ENCODE measurements at regions not wholly inside any gene's neighbourhood (a gene's known extent, or its start where the extent isn't known, plus 50 kb on each side); places are given as distances from the start of the nearest gene placed in this dataset.
A peak's percentile ranks its signal among the peaks of the same experiment; 100 is the strongest.
"Not testable (repeated sequence)": the region's sequence is repeated elsewhere in the genome, so short reads cannot be mapped to it uniquely, and the experiment has no call there.

- in situ Hi-C loops (cut with HindIII; ENCODE audit: low pct_ligation_motif_present, low pct_unique_long_range_greater_than_20kb, low sequenced_read_pairs): no loop called here
- DNase-seq: no peak
These were observed 180.8 kb upstream of the PLN start for GRCh38 chr6:118367314-118367713.

- no peak for DNase-seq
- in situ Hi-C loops (cut with HindIII; ENCODE audit: low pct_ligation_motif_present, low pct_unique_long_range_greater_than_20kb, low sequenced_read_pairs): no loop called here
These were observed 177.4 kb upstream of the PLN start for GRCh38 chr6:118370722-118371121.

DNA sequence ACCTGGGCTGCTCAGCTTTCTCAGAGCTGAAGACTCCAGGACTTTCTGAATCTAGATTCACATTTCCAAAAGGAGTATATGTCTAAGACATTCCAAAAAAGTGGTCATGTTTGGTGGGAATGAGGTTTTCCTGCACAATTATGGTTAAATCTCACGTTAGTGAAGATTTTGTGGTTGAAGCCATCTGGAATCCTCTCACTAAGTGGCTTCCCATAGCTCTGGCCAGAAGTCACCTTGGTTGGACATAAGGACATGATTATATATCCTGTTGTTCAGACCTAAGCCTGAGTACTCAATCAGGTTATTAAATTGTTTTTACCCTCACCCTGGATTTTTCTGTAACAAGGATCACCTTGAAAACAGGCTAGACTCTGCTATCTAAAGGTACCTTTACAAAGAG, 176.1 kb upstream of the PLN start:
- in situ Hi-C loops (cut with HindIII; ENCODE audit: low pct_ligation_motif_present, low pct_unique_long_range_greater_than_20kb, low sequenced_read_pairs): no loop called here
- no peak for DNase-seq

- in situ Hi-C loops (cut with HindIII; ENCODE audit: low pct_ligation_motif_present, low pct_unique_long_range_greater_than_20kb, low sequenced_read_pairs): no loop called here
- no peak for DNase-seq
These were observed 175.7 kb upstream of the PLN start for GRCh38 chr6:118372413-118372812.

- in situ Hi-C loops (cut with HindIII; ENCODE audit: low pct_ligation_motif_present, low pct_unique_long_range_greater_than_20kb, low sequenced_read_pairs): no loop called here
- DNase-seq: no peak
These were observed 170.2 kb upstream of the PLN start for GRCh38 chr6:118377711-118378414.

- in situ Hi-C loops (cut with HindIII; ENCODE audit: low pct_ligation_motif_present, low pct_unique_long_range_greater_than_20kb, low sequenced_read_pairs): not testable (repeated sequence)
These were observed 167.5 kb upstream of the PLN start for GRCh38 chr6:118380620-118381019.

DNA sequence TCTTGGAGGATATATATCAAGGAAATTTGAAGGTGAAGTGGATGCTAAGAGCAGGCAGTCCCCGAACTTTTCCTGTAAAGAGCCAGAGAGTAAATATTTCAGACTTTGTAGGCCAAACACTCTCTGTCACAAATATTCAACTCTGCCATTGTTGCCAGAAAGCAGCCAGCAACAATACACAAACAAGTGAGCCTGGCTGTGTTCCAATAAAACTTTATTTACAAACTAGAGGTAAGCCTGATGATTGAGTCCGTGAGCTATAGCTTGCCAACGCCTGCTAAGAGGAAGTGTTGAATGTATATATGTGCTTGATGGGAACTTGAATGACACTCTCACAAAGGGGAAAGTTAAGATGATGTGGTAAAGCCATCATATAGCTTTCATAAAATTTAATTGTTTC, 166.0 kb upstream of the PLN start:
- in situ Hi-C loops (cut with HindIII; ENCODE audit: low pct_ligation_motif_present, low pct_unique_long_range_greater_than_20kb, low sequenced_read_pairs): no loop called here
- DNase-seq: no peak

More at GRCh38 chr6:118380620-118381019, 167.5 kb upstream of the PLN start:
- not testable (repeated sequence) for DNase-seq

DNA sequence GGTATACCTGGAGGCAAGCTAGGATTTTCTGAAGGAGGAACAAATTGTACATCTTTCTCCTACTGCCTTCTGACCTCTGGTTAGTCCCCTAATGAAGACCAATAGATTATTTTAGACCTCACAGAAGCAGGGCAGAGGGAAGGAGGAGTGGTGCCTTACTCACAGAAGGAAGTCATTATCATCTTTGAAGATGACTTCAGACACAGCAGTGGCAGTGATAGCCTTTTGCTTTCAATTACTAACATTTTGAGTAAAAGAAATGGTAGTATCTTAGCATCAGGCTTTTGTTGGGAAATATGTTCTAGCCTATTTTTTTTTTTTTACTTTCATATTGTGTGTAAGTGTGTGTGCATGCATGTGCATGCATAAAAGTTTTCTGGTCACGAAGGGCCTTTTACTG, 164.2 kb upstream of the PLN start:
- in situ Hi-C loops (cut with HindIII; ENCODE audit: low pct_ligation_motif_present, low pct_unique_long_range_greater_than_20kb, low sequenced_read_pairs): no loop called here
- no peak for DNase-seq

GRCh38 chr6:118386975-118387374, 161.1 kb upstream of the PLN start:
- in situ Hi-C loops (cut with HindIII; ENCODE audit: low pct_ligation_motif_present, low pct_unique_long_range_greater_than_20kb, low sequenced_read_pairs): no loop called here
- no peak for DNase-seq

DNA sequence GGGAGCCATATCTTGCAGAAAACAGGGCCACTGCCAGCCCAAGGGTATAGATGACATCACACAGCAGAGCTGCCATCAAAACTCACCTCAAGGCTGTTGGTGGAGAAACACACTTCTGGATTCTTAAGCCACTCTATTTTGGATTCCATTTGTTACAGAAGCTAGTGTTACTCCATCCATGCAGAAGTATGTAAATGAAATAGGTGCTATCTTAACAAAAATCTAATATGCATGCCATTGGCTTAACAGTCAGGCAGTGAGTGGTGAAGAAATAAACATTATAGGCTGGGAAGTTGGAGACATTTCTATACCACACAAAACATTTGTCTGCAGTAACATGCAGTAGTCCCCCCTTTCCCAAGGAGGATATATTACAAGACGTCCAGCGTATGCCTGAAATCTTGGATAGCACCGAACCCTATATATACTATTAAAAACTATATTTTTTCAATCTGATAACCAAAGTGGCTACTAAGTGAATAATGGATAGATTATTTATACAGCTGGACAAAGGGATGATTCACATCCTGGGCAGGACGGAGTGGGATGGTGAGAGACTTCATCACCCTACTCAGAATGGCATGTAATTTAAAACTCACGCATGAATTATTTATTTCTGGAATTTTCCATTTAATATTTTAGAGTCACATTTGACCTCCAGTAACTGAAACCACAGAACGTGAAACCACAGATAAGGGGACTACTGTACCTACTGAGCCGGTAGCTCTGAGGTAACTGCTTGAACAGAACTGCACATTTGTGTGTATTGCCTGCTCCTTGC, 160.0 kb upstream of the PLN start:
- DNase-seq: peak; percentile 42
- in situ Hi-C loops (cut with HindIII; ENCODE audit: low pct_ligation_motif_present, low pct_unique_long_range_greater_than_20kb, low sequenced_read_pairs): no loop called here

- in situ Hi-C loops (cut with HindIII; ENCODE audit: low pct_ligation_motif_present, low pct_unique_long_range_greater_than_20kb, low sequenced_read_pairs): no loop called here
- DNase-seq: no peak
These were observed 157.0 kb upstream of the PLN start for GRCh38 chr6:118391086-118391485.

DNA sequence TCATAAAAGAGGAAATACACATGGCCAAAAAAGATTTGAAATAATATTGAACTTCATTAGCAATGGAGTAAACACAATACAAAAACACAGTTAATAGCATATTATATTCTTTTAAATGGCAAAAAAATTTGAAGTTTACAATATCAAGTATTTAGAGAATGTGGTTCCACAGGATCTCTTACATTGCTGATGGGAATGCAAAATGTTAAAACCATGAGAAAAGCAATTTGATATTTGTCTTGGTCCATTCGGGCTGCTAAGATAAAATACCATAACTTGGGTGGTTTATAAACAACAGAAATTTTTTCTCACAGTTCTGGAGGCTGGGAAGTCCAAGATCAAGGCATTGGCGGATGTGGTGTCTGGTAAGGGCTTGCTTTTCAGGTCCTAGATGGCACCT, 154.0 kb upstream of the PLN start:
- no peak for DNase-seq
- in situ Hi-C loops (cut with HindIII; ENCODE audit: low pct_ligation_motif_present, low pct_unique_long_range_greater_than_20kb, low sequenced_read_pairs): no loop called here

GRCh38 chr6:118396969-118397368, 151.1 kb upstream of the PLN start:
- in situ Hi-C loops (cut with HindIII; ENCODE audit: low pct_ligation_motif_present, low pct_unique_long_range_greater_than_20kb, low sequenced_read_pairs): no loop called here
- DNase-seq: no peak

GRCh38 chr6:118397671-118398465, 150.2 kb upstream of the PLN start:
- in situ Hi-C loops (cut with HindIII; ENCODE audit: low pct_ligation_motif_present, low pct_unique_long_range_greater_than_20kb, low sequenced_read_pairs): no loop called here
- DNase-seq: no peak

- in situ Hi-C loops (cut with HindIII; ENCODE audit: low pct_ligation_motif_present, low pct_unique_long_range_greater_than_20kb, low sequenced_read_pairs): no loop called here
These were observed 148.0 kb upstream of the PLN start for GRCh38 chr6:118400098-118400497.

GRCh38 chr6:118400582-118400981, 147.5 kb upstream of the PLN start:
- DNase-seq: no peak
- in situ Hi-C loops (cut with HindIII; ENCODE audit: low pct_ligation_motif_present, low pct_unique_long_range_greater_than_20kb, low sequenced_read_pairs): no loop called here

More at GRCh38 chr6:118400098-118400497, 148.0 kb upstream of the PLN start:
- no peak for DNase-seq

DNA sequence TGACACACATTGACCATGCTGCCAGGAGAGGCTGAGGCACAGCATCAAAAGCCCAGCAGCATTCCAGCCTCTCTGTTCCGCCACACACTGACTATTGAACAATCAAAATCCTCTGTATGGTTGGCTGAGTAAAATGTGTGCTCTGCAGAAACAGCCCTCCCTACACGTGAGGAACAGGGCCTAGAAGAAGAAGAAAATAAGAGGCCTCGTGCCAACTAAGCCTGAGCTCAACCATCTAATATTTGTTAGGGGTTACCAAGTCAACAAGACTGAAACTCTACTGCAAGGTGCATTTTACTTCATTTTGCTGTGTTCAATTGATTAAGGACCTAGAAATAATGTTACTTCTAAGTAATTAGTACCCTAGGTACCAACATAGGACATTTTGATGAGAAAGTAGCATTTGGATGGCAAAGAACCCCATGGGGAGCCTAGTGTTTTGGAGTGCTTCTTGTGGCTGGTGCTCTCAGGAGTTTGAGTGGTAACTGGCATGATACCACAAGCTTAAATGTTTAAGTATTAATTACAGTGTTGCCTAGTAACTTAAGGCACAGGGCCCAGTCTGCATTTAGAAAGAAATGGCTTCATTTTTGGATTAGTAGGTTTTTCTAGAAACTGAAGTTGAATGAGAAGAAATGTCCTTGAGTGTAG, 146.6 kb upstream of the PLN start:
- in situ Hi-C loops (cut with HindIII; ENCODE audit: low pct_ligation_motif_present, low pct_unique_long_range_greater_than_20kb, low sequenced_read_pairs): no loop called here
- no peak for DNase-seq

- no peak for DNase-seq
These were observed 145.1 kb upstream of the PLN start for GRCh38 chr6:118403036-118403435.

DNA sequence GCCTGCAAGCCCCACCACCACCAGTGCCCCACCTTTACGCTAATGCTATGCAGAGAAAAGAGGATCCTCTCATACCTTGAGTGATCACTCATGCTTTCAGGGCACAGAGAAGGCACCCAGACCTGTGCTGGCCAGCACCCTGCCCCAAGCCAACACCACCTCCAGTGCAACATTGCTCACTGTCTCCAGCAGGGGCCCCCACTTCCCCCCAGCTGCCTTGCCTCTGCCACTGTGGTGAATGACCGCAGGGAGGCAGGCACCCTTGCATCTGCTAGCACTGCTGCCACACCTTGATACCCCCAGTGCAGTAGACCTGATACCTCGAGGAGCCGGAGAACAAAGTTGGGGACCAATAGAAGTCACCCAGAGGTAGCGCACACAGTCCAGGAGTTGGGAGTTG, 139.2 kb upstream of the PLN start:
- in situ Hi-C loops (cut with HindIII; ENCODE audit: low pct_ligation_motif_present, low pct_unique_long_range_greater_than_20kb, low sequenced_read_pairs): no loop called here
- no peak for DNase-seq

More at GRCh38 chr6:118403036-118403435, 145.1 kb upstream of the PLN start:
- in situ Hi-C loops (cut with HindIII; ENCODE audit: low pct_ligation_motif_present, low pct_unique_long_range_greater_than_20kb, low sequenced_read_pairs): no loop called here
